ENCODE measurements at regions not wholly inside any gene's neighbourhood (a gene's known extent, or its start where the extent isn't known, plus 50 kb on each side); places are given as distances from the start of the nearest gene placed in this dataset.

GRCh38 chr5:88377705-88378656 lies 109.3 kb upstream of the TMEM161B start (continued):
- no peak for TF ChIP-seq ELK1 (IDR thresholded peaks at IDR 0.05; ENCODE audit: borderline replicate concordance, low read depth, low read length)

- Histone ChIP-seq H3K4me1 (ENCODE audit: control insufficient read depth, insufficient read depth, low read length) (no peaks in the 10 kb centered on the region), H2BK15ac (ENCODE audit: low read depth, low read length) (no peak overlapping the region), H2BK120ac (ENCODE audit: low read depth, low read length) (no peak overlapping the region), H3K14ac (replicated peaks; ENCODE audit: low read depth, low read length) (no peak overlapping the region), H2BK20ac (ENCODE audit: low read depth, low read length) (no peak overlapping the region), H3K27ac (ENCODE audit: insufficient read depth, low read length) (no peak overlapping the region), H3K23ac (ENCODE audit: low read depth, low read length) (no peak overlapping the region), H3K56ac (ENCODE audit: extremely low read depth, insufficient read depth, low read length) (no peak overlapping the region), H3K36me3 (ENCODE audit: control insufficient read depth, insufficient read depth, low read length) (no peaks in the 10 kb centered on the region), H3K4ac (ENCODE audit: low read depth, low read length) (no peak overlapping the region), H2AK9ac (replicated peaks; ENCODE audit: low read depth, low read length, poor library complexity) (no peak overlapping the region), H3K4me3 (ENCODE audit: insufficient read depth, low read depth, low read length) (no peak overlapping the region), H2AFZ (replicated peaks; ENCODE audit: low read length, poor library complexity) (no peak overlapping the region), H2AK5ac (ENCODE audit: low read depth, low read length) (no peak overlapping the region), H3K27me3 (ENCODE audit: control insufficient read depth, insufficient read depth, low read length) (no peaks in the 10 kb centered on the region), H4K20me1 (ENCODE audit: insufficient read depth, low read length) (no peaks in the 10 kb centered on the region), H3K9ac (ENCODE audit: low read depth, low read length) (no peak overlapping the region), H4K8ac (ENCODE audit: low read depth in 2 of 2, low read length in 2 of 2) (no peak overlapping the region), H3K18ac (ENCODE audit: low read depth, low read length) (no peak overlapping the region), H3K9me1 (ENCODE audit: insufficient read depth, low read length) (no peaks in the 10 kb centered on the region), H2BK5ac (ENCODE audit: low read depth, low read length, poor library complexity, severe bottlenecking) (no peak overlapping the region), H4K5ac (ENCODE audit: low read depth, low read length) (no peak overlapping the region), H3K4me2 (ENCODE audit: low read depth, low read length) (no peak overlapping the region), H3K79me1 (ENCODE audit: low read depth in 1 of 2, low read length in 2 of 2) (no peaks in the 10 kb centered on the region), H3K9me3 (ENCODE audit: control insufficient read depth, insufficient read depth, low read length) (no peaks in the 10 kb centered on the region), H4K91ac (ENCODE audit: insufficient read depth, low read depth, low read length) (no peak overlapping the region)
- CTCF ChIA-PET, result no interaction called here
- BruUV-seq (replicated peaks), result no TSS peak
- DNase-seq (no peak), ATAC-seq (ENCODE audit: low read depth) (no peak)
- intact Hi-C loops (cut with micrococcal nuclease), result no loop called here
- WGBS, 2 experiments (ENCODE audit: extremely low coverage in 2 of 2, insufficient read length in 1 of 2), result no CpG with 5 or more reads among the region's 2 CpGs
- POLR2A ChIA-PET (ENCODE audit: unreplicated experiment), result no interaction called here
- in situ Hi-C loops (cut with MboI; ENCODE audit: low sequenced_read_pairs), result no loop called here
- dilution Hi-C loops (cut with HindIII; ENCODE audit: low sequenced_read_pairs, unreplicated experiment), result no loop called here
- no peak for TF ChIP-seq CTCF (conservative IDR thresholded peaks at IDR 0.05; ENCODE audit: low read depth, low read length)
- no peak for TF ChIP-seq MAZ (IDR thresholded peaks at IDR 0.05; ENCODE audit: borderline replicate concordance, low read depth, low read length)
- TF ChIP-seq USF2 (IDR thresholded peaks at IDR 0.05; ENCODE audit: low read depth, low read length), result no peak
Measured at GRCh38 chr5:88377240-88377639, 108.6 kb upstream of the TMEM161B start.

Measured in IMR-90 (cell line).